SK-N-SH treated with all-trans-retinoic acid at 6 μM for 48 hours (cell line): ENCODE measurements at regions not wholly inside any gene's neighbourhood (a gene's known extent, or its start where the extent isn't known, plus 50 kb on each side); places are given as distances from the start of the nearest gene placed in this dataset.

Source experiments
- ARNTL ChIP-seq: fragments of 450-650 bp; formaldehyde crosslinking; IDR thresholded peaks from 2 replicates; pipeline ENCODE4 v1.5.0; 2020; ENCODE audit warnings: low read depth, mild to moderate bottlenecking, moderate library complexity, borderline replicate concordance
- CREB5 ChIP-seq: fragments of 250-450 bp; sonication (Bioruptor Pico); IDR thresholded peaks from 2 replicates; pipeline ENCODE4 v1.5.1; 2020; ENCODE audit warnings: low read depth, mild to moderate bottlenecking, moderate library complexity
- CSRNP3 ChIP-seq: fragments of 250-450 bp; sonication (Bioruptor Pico); IDR thresholded peaks from 2 replicates; pipeline ENCODE4 v1.5.1; 2021; ENCODE audit warnings: mild to moderate bottlenecking, moderate library complexity
- PATZ1 ChIP-seq: fragments of 250-450 bp; sonication (Bioruptor Pico); IDR thresholded peaks from 2 replicates; pipeline ENCODE4 v1.8.0; 2020; ENCODE audit warnings: mild to moderate bottlenecking, moderate library complexity, borderline replicate concordance
- RARB ChIP-seq: fragments of 250-450 bp; sonication (Bioruptor Pico); IDR thresholded peaks from 2 replicates; pipeline ENCODE4 v1.8.0; 2021; ENCODE audit warnings: mild to moderate bottlenecking, moderate library complexity
- ZNF8 ChIP-seq: fragments of 450-650 bp; formaldehyde crosslinking; IDR thresholded peaks from 2 replicates; pipeline ENCODE4 v1.5.0; 2020; ENCODE audit warnings: mild to moderate bottlenecking, moderate library complexity

GRCh38 chr10:78474743-78475142 lies 441.1 kb downstream of the RPS24 start:
- TF ChIP-seq RARB (no peak), CSRNP3 (CRISPR knock-in tag) (no peak), ARNTL (no peak), PATZ1 (CRISPR knock-in tag) (no peak), CREB5 (CRISPR knock-in tag) (no peak), ZNF8 (CRISPR knock-in tag) (no peak)
